ENCODE measurements at regions not wholly inside any gene's neighbourhood (a gene's known extent, or its start where the extent isn't known, plus 50 kb on each side); places are given as distances from the start of the nearest gene placed in this dataset.

GRCh38 chr4:159024266-159024665 is 78.6 kb upstream of the RAPGEF2 start:
- TF ChIP-seq CTCF (IDR thresholded peaks at IDR 0.05): no peak
- no peak for TF ChIP-seq POLR2A (IDR thresholded peaks at IDR 0.05)

Data from body of pancreas (tissue), 4 donors.